ENCODE measurements at regions not wholly inside any gene's neighbourhood (a gene's known extent, or its start where the extent isn't known, plus 50 kb on each side); places are given as distances from the start of the nearest gene placed in this dataset.

- TF ChIP-seq CTCF (IDR thresholded peaks at IDR 0.05; ENCODE audit: insufficient read depth, low read length, severe bottlenecking): no peak
- no peak for FAIRE-seq
- no peaks in the 10 kb centered on the region for H3K36me3 ChIP-seq (ENCODE audit: control insufficient read depth, insufficient read depth, low read length)
- H3K27me3 ChIP-seq (ENCODE audit: control insufficient read depth, insufficient read depth, low read length): no peaks in the 10 kb centered on the region
- no peak for DNase-seq (ENCODE audit: low read depth)
- no peak overlapping the region for H3K4me3 ChIP-seq (ENCODE audit: low read depth, low read length)
These were observed 56.1 kb upstream of the TRPM1 start for GRCh38 chr15:31157644-31158069.

- TF ChIP-seq CTCF (IDR thresholded peaks at IDR 0.05; ENCODE audit: insufficient read depth, low read length, severe bottlenecking): no peak
- Histone ChIP-seq H3K36me3 (ENCODE audit: control insufficient read depth, insufficient read depth, low read length) (no peaks in the 10 kb centered on the region), H3K27me3 (ENCODE audit: control insufficient read depth, insufficient read depth, low read length) (no peaks in the 10 kb centered on the region), H3K4me3 (ENCODE audit: low read depth, low read length) (no peak overlapping the region)
- DNase-seq (ENCODE audit: low read depth) (no peak), FAIRE-seq (no peak)
These were observed 57.5 kb upstream of the TRPM1 start for GRCh38 chr15:31158858-31159569.

- DNase-seq (ENCODE audit: low read depth): no peak
- Histone ChIP-seq H3K27me3 (ENCODE audit: control insufficient read depth, insufficient read depth, low read length) (no peaks in the 10 kb centered on the region), H3K36me3 (ENCODE audit: control insufficient read depth, insufficient read depth, low read length) (no peaks in the 10 kb centered on the region), H3K4me3 (ENCODE audit: low read depth, low read length) (no peak overlapping the region)
- TF ChIP-seq CTCF (IDR thresholded peaks at IDR 0.05; ENCODE audit: insufficient read depth, low read length, severe bottlenecking): no peak
- no peak for FAIRE-seq
These were observed 58.3 kb upstream of the TRPM1 start for GRCh38 chr15:31159837-31160236.

- DNase-seq (ENCODE audit: low read depth): no peak
- H3K36me3 ChIP-seq (ENCODE audit: control insufficient read depth, insufficient read depth, low read length): no peaks in the 10 kb centered on the region
- no peak overlapping the region for H3K4me3 ChIP-seq (ENCODE audit: low read depth, low read length)
- H3K27me3 ChIP-seq (ENCODE audit: control insufficient read depth, insufficient read depth, low read length): no peaks in the 10 kb centered on the region
- FAIRE-seq: no peak
- no peak for TF ChIP-seq CTCF (IDR thresholded peaks at IDR 0.05; ENCODE audit: insufficient read depth, low read length, severe bottlenecking)
These were observed 58.8 kb upstream of the TRPM1 start for GRCh38 chr15:31160297-31160696.

GRCh38 chr15:31160740-31161495, 59.4 kb upstream of the TRPM1 start:
- Histone ChIP-seq H3K4me3 (ENCODE audit: low read depth, low read length) (no peak overlapping the region), H3K27me3 (ENCODE audit: control insufficient read depth, insufficient read depth, low read length) (no peaks in the 10 kb centered on the region), H3K36me3 (ENCODE audit: control insufficient read depth, insufficient read depth, low read length) (no peaks in the 10 kb centered on the region)
- no peak for DNase-seq (ENCODE audit: low read depth)
- TF ChIP-seq CTCF (IDR thresholded peaks at IDR 0.05; ENCODE audit: insufficient read depth, low read length, severe bottlenecking): no peak
- no peak for FAIRE-seq

Data from bronchial epithelial cell (primary cell).